A549 (cell line): ENCODE measurements at regions not wholly inside any gene's neighbourhood (a gene's known extent, or its start where the extent isn't known, plus 50 kb on each side); places are given as distances from the start of the nearest gene placed in this dataset.

Experiments used
- ATAC-seq, 2 experiments: fragments of 200-7000 bp in 1 of 2; fragments of >200 bp in 1 of 2; cut with Nextera tagmentation in 1 of 2; cut with Tn5 transposase in 1 of 2; 3 replicates each; pipeline versions ENCODE4 v1.8.0 to v1.9.1; 2018 to 2020; ENCODE audit warnings: mild to moderate bottlenecking in 1 of 2, moderate library complexity in 1 of 2
- CTCF ChIA-PET: fragments of 300-600 bp; sonication (Branson Sonifier 250); formaldehyde crosslinking; extraction: SDS; loops from one replicate; lab custom pipeline; 2021; ENCODE audit warnings: antibody characterized with exemption, inconsistent platforms; lab: Yijun Ruan, JAX
- POLR2A ChIA-PET: fragments of 350-600 bp; formaldehyde crosslinking; extraction: SDS; loops from one replicate; lab custom pipeline; 2021; ENCODE audit warnings: antibody characterized with exemption, inconsistent platforms; lab: Yijun Ruan, JAX
- DNase-seq, 2 experiments: peaks; one replicate each; pipeline versions ENCODE4 v3.0.0 to v3.0.0-alpha.2; 2011 to 2016; ENCODE audit warnings: low read depth in 1 of 2, low spot score in 1 of 2
- FAIRE-seq: peaks from 2 replicates; lab custom pipeline; 2011; peaks lifted over from hg19 to GRCh38; lab: Jason Lieb, UNC
- H3K27ac ChIP-seq, 2 experiments: fragments of >200 bp; sonication (Bioruptor Twin); formaldehyde crosslinking; 3 replicates each; pipeline ENCODE4 v1.5.1; 2016 to 2017
- H3K4me1 ChIP-seq: fragments of >200 bp; sonication (Bioruptor Twin); formaldehyde crosslinking; 3 replicates; pipeline ENCODE4 v1.6.1; 2016
- H3K4me2 ChIP-seq: fragments of >200 bp; sonication (Bioruptor Twin); formaldehyde crosslinking; 3 replicates; pipeline ENCODE4 v1.6.1; 2016
- H3K4me3 ChIP-seq: fragments of >200 bp; sonication (Bioruptor Twin); formaldehyde crosslinking; 3 replicates; pipeline ENCODE4 v1.5.1; 2016
- H3K9me3 ChIP-seq: fragments of >200 bp; sonication (Bioruptor Twin); formaldehyde crosslinking; 3 replicates; pipeline ENCODE4 v1.6.1; 2016
- CEBPB ChIP-seq, 2 experiments: fragments of >200 bp in 1 of 2; sonication (Bioruptor Twin) in 1 of 2; formaldehyde crosslinking in 1 of 2; IDR thresholded peaks; 2 replicates each; pipeline ENCODE4 v1.6.1; 2012 to 2016
- EP300 ChIP-seq, 2 experiments: fragments of >200 bp; sonication (Bioruptor Twin); formaldehyde crosslinking; IDR thresholded peaks; 2 replicates in 1 of 2; 3 replicates in 1 of 2; pipeline ENCODE4 v1.6.1; 2016 to 2017
- ESRRA ChIP-seq: fragments of 150-350 bp; IDR thresholded peaks from 2 replicates; pipeline ENCODE4 v1.6.1; 2014; ENCODE audit warnings: mild to moderate bottlenecking, low read length, borderline replicate concordance
- FOSL2 ChIP-seq, 2 experiments: fragments of 450-650 bp in 1 of 2; fragments of >200 bp in 1 of 2; sonication (Bioruptor Twin) in 1 of 2; formaldehyde crosslinking; IDR thresholded peaks; 2 replicates each; pipeline versions ENCODE4 v1.5.0 to v1.6.1; 2016 to 2020; ENCODE audit warnings: mild to moderate bottlenecking in 1 of 2, moderate library complexity in 1 of 2
- GATA3 ChIP-seq: IDR thresholded peaks from 2 replicates; pipeline ENCODE4 v1.6.1; 2012; ENCODE audit warnings: borderline replicate concordance
- HEYL ChIP-seq: fragments of 250-450 bp; sonication (Bioruptor Pico); IDR thresholded peaks from 2 replicates; pipeline ENCODE4 v1.8.0; 2021; ENCODE audit warnings: mild to moderate bottlenecking, moderate library complexity
- HOXB5 ChIP-seq: fragments of 250-450 bp; sonication (Bioruptor Pico); IDR thresholded peaks from 2 replicates; pipeline ENCODE4 v1.5.0; 2020; ENCODE audit warnings: mild to moderate bottlenecking, moderate library complexity
- KDM1A ChIP-seq: fragments of 200-600 bp; sonication (generic); IDR thresholded peaks from 2 replicates; pipeline ENCODE4 v1.6.1; 2016; ENCODE audit warnings: low read depth, mild to moderate bottlenecking
- KDM5A ChIP-seq: fragments of 200-600 bp; sonication (generic); IDR thresholded peaks from 2 replicates; pipeline ENCODE4 v1.6.1; 2016; ENCODE audit warnings: antibody characterized with exemption, mild to moderate bottlenecking
- MAFK ChIP-seq: fragments of 450-650 bp; IDR thresholded peaks from 2 replicates; pipeline ENCODE4 v1.6.1; 2014; ENCODE audit not compliant: partially characterized antibody
- NFE2L2 ChIP-seq: fragments of 150-350 bp; conservative IDR thresholded peaks from 2 replicates; pipeline ENCODE4 v1.6.1; 2014; ENCODE audit warnings: low read length
- NPAS2 ChIP-seq: fragments of 250-450 bp; sonication (Bioruptor Pico); IDR thresholded peaks from 2 replicates; pipeline ENCODE4 v1.8.0; 2022; ENCODE audit warnings: mild to moderate bottlenecking, moderate library complexity, borderline replicate concordance
- PHF8 ChIP-seq: fragments of 200-600 bp; sonication (generic); IDR thresholded peaks from 2 replicates; pipeline ENCODE4 v1.6.1; 2016; ENCODE audit warnings: low read depth, mild to moderate bottlenecking, antibody characterized with exemption, moderate library complexity, borderline replicate concordance
- RAD21 ChIP-seq, 2 experiments: fragments of >200 bp in 1 of 2; sonication (Bioruptor Twin) in 1 of 2; formaldehyde crosslinking in 1 of 2; IDR thresholded peaks in 1 of 2; conservative IDR thresholded peaks in 1 of 2; 2 replicates in 1 of 2; 3 replicates in 1 of 2; pipeline ENCODE4 v1.6.1; 2012 to 2018; ENCODE audit warnings: inconsistent platforms in 1 of 2
- RNF2 ChIP-seq: fragments of 200-600 bp; sonication (generic); IDR thresholded peaks from 2 replicates; pipeline ENCODE4 v1.6.1; 2016; ENCODE audit warnings: low read depth, mild to moderate bottlenecking, antibody characterized with exemption, moderate library complexity, borderline replicate concordance
- TFCP2L1 ChIP-seq: fragments of 250-450 bp; sonication (Bioruptor Pico); IDR thresholded peaks from 2 replicates; pipeline ENCODE4 v1.5.0; 2021; ENCODE audit warnings: mild to moderate bottlenecking
- ZFP36 ChIP-seq: fragments of 450-650 bp; IDR thresholded peaks from 2 replicates; pipeline ENCODE4 v1.6.1; 2014; ENCODE audit warnings: borderline replicate concordance; ENCODE audit not compliant: partially characterized antibody
- WGBS: methylation state at CpG from one replicate; pipeline ENCODE4 v1.1.6; 2017; ENCODE audit errors: missing lambda C conversion rate; 5-methylcytosine and 5-hydroxymethylcytosine counted together
- TF ChIP-seq, protein P1 (sequence below): IDR thresholded peaks from 2 replicates; pipeline ENCODE4 v1.6.1; 2012; ENCODE audit warnings: low read depth, borderline replicate concordance
- TF ChIP-seq, protein P2 (sequence below): fragments of 250-450 bp; sonication (Bioruptor Pico); IDR thresholded peaks from 2 replicates; pipeline ENCODE4 v1.5.0; 2020; ENCODE audit warnings: low read depth, mild to moderate bottlenecking, moderate library complexity

DNA sequence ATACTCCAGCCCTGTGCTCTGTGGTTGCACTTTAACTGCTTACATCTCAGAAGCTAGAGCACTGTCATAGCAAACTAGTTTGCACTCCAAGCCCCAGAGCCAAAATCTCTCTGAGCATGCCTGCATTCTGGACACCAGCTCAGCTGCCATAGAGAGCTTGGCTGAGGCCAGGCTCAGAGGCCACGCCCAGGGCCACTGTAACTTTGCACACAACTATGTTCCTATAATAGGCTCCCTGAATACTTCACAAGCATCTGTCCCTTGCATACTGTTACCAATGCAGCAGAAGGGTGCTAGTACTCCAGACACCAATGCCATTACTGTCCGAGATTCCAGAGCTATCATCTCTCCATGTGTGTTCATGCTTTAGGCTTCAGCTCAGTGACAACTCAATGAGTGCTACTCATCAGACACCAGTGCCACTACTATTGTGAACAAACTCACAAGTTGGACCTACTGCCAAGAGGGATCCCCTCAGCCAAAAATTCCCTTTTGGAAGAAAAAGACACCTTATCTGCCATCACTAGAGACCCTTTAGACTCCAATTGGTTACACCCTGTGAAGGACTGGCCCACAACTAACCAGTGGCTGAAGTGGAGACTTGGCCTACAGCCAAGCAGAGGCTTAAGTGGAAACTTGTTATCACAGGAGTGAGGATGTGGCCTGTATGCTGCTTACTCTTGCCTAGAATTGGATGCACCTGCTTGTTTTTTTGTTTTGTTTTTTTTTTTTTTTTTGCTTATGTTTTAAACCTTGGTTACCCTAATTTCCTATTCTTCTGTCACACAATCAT is 211.6 kb upstream of the MAGI2 start:
- ChIA-PET POLR2A (no interaction called here), CTCF (interaction anchor here (0.6 to 1.0 kb wide), 2 partner anchors 39 to 1545 kb away, joined by 3 to 4 read pairs; no protein-coding TSS in a partner anchor)
- TF ChIP-seq TFCP2L1 (CRISPR knock-in tag) (no peak), KDM5A (no peak), NFE2L2 (no peak), GATA3 (no peak), EP300 (IDR thresholded peaks at IDR 0.05) (no peak)
- TF ChIP-seq, protein P1, sequence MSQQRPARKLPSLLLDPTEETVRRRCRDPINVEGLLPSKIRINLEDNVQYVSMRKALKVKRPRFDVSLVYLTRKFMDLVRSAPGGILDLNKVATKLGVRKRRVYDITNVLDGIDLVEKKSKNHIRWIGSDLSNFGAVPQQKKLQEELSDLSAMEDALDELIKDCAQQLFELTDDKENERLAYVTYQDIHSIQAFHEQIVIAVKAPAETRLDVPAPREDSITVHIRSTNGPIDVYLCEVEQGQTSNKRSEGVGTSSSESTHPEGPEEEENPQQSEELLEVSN: no peak
- Histone ChIP-seq H3K4me1 (no peaks in the 10 kb centered on the region), H3K4me3 (no peak overlapping the region), H3K9me3 (no peaks in the 10 kb centered on the region), H3K4me2 (no peak overlapping the region), H3K27ac (no peak overlapping the region)
- ATAC-seq (no peak), DNase-seq (no peak), FAIRE-seq (no peak)
- 66% methylated on average over 2 of the region's 2 CpGs for WGBS

DNA sequence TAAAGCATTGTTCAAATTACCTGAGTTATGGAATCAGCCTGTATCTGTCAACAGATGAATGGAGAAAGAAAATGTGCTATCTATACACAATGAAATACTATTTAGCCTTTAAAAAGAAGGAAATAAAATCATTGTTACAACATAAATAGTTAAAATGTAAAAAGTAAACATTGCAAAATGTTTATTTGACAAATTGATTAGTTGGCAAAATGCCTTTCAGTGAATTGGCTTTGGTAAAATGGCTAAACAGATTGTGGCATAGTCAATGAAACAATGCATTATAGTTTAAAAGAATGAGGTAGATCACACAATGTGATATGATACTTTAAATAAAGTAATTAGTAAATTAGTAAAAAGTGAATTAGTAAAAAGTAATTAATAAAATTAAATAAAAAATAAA is 204.8 kb upstream of the MAGI2 start:
- no peaks in the 10 kb centered on the region for H3K4me1 ChIP-seq
- DNase-seq (no peak), FAIRE-seq (no peak), ATAC-seq (no peak)
- no peak overlapping the region for H3K27ac ChIP-seq
- ChIA-PET CTCF (no interaction called here), POLR2A (no interaction called here)
- no peak overlapping the region for H3K4me2 ChIP-seq
- TF ChIP-seq HEYL (CRISPR knock-in tag) (no peak), HOXB5 (no peak), MAFK (peak; percentile 46)
- TF ChIP-seq, protein P2, sequence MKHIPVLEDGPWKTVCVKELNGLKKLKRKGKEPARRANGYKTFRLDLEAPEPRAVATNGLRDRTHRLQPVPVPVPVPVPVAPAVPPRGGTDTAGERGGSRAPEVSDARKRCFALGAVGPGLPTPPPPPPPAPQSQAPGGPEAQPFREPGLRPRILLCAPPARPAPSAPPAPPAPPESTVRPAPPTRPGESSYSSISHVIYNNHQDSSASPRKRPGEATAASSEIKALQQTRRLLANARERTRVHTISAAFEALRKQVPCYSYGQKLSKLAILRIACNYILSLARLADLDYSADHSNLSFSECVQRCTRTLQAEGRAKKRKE (CRISPR knock-in tag): no peak
- no peak overlapping the region for H3K4me3 ChIP-seq
- no peaks in the 10 kb centered on the region for H3K9me3 ChIP-seq

GRCh38 chr7:79653136-79653631 is 199.7 kb upstream of the MAGI2 start:
- ATAC-seq (no peak), DNase-seq (no peak)
- WGBS: 61% methylated on average over 2 of the region's 2 CpGs
- Histone ChIP-seq H3K4me3 (no peak overlapping the region), H3K4me2 (no peak overlapping the region), H3K27ac (no peak overlapping the region)
- ChIA-PET CTCF (no interaction called here), POLR2A (no interaction called here)
- TF ChIP-seq RNF2 (no peak), RAD21 (conservative IDR thresholded peaks at IDR 0.05 in 1 of 2, IDR thresholded peaks at IDR 0.05 in 1 of 2) (no peak), KDM1A (no peak), ESRRA (no peak), PHF8 (no peak), FOSL2 (IDR thresholded peaks at IDR 0.05) (no peak), FOSL2 (CRISPR knock-in tag; IDR thresholded peaks at IDR 0.05) (no peak), HOXB5 (no peak), ZFP36 (no peak), CEBPB (IDR thresholded peaks at IDR 0.05) (no peak), NPAS2 (CRISPR knock-in tag) (no peak)
- TF ChIP-seq, all 56 proteins: peak for 0
- no peak for FAIRE-seq
- Histone ChIP-seq H3K9me3 (no peaks in the 10 kb centered on the region), H3K4me1 (no peaks in the 10 kb centered on the region)
